ENCODE measurements at regions not wholly inside any gene's neighbourhood (a gene's known extent, or its start where the extent isn't known, plus 50 kb on each side); places are given as distances from the start of the nearest gene placed in this dataset.

- no peak for TF ChIP-seq CTCF (IDR thresholded peaks at IDR 0.05; ENCODE audit: insufficient read depth, low read length)
These were observed 468.5 kb downstream of the PDGFC start for GRCh38 chr4:156503119-156503518.

GRCh38 chr4:156501962-156502361 is 469.6 kb downstream of the PDGFC start:
- H3K4me3 ChIP-seq (ENCODE audit: low read depth, low read length): no peak overlapping the region
- no peak for DNase-seq (ENCODE audit: low read depth)
- no peak for TF ChIP-seq CTCF (IDR thresholded peaks at IDR 0.05; ENCODE audit: insufficient read depth, low read length)

More at GRCh38 chr4:156503119-156503518, 468.5 kb downstream of the PDGFC start:
- no peak for DNase-seq (ENCODE audit: low read depth)
- no peak overlapping the region for H3K4me3 ChIP-seq (ENCODE audit: low read depth, low read length)

GRCh38 chr4:156499684-156500083 is 471.9 kb downstream of the PDGFC start:
- H3K4me3 ChIP-seq (ENCODE audit: low read depth, low read length): no peak overlapping the region
- DNase-seq (ENCODE audit: low read depth): no peak
- no peak for TF ChIP-seq CTCF (IDR thresholded peaks at IDR 0.05; ENCODE audit: insufficient read depth, low read length)

- TF ChIP-seq CTCF (IDR thresholded peaks at IDR 0.05; ENCODE audit: insufficient read depth, low read length): no peak
- no peak overlapping the region for H3K4me3 ChIP-seq (ENCODE audit: low read depth, low read length)
- no peak for DNase-seq (ENCODE audit: low read depth)
These were observed 474.1 kb downstream of the PDGFC start for GRCh38 chr4:156497486-156497885.

- TF ChIP-seq CTCF (IDR thresholded peaks at IDR 0.05; ENCODE audit: insufficient read depth, low read length): no peak
- peak; percentile 92 for DNase-seq (ENCODE audit: low read depth)
- H3K4me3 ChIP-seq (ENCODE audit: low read depth, low read length): no peak overlapping the region
These were observed 474.8 kb downstream of the PDGFC start for GRCh38 chr4:156496797-156497196.

GRCh38 chr4:156495836-156496235 is 475.8 kb downstream of the PDGFC start:
- TF ChIP-seq CTCF (IDR thresholded peaks at IDR 0.05; ENCODE audit: insufficient read depth, low read length): no peak
- no peak for DNase-seq (ENCODE audit: low read depth)
- H3K4me3 ChIP-seq (ENCODE audit: low read depth, low read length): no peak overlapping the region

GRCh38 chr4:156495091-156495490 is 476.5 kb downstream of the PDGFC start:
- no peak for DNase-seq (ENCODE audit: low read depth)
- TF ChIP-seq CTCF (IDR thresholded peaks at IDR 0.05; ENCODE audit: insufficient read depth, low read length): no peak
- H3K4me3 ChIP-seq (ENCODE audit: low read depth, low read length): no peak overlapping the region
